Ascending aorta (tissue), 2 donors: ENCODE measurements at regions not wholly inside any gene's neighbourhood (a gene's known extent, or its start where the extent isn't known, plus 50 kb on each side); places are given as distances from the start of the nearest gene placed in this dataset.

ENCODE experiments used
- DNase-seq, 2 donors: peaks; one replicate each; pipeline ENCODE4 v3.0.0-alpha.2; 2019; ENCODE audit warnings: low spot score in 2 of 2
- H3K27ac ChIP-seq, 2 donors: fragments of 200-600 bp; sonication (generic); one replicate each; pipeline ENCODE4 v1.5.1; 2016 to 2017; ENCODE audit warnings: mild to moderate bottlenecking in 1 of 2
- H3K27me3 ChIP-seq: fragments of 200-600 bp; sonication (generic); one replicate; pipeline ENCODE4 v1.5.1; 2017
- H3K36me3 ChIP-seq, 2 donors: fragments of 200-600 bp; sonication (generic); one replicate each; pipeline ENCODE4 v1.5.1; 2016
- H3K4me1 ChIP-seq, 2 donors: fragments of 200-600 bp; sonication (generic); one replicate each; pipeline ENCODE4 v1.5.1; 2016 to 2017; ENCODE audit warnings: mild to moderate bottlenecking in 1 of 2
- H3K4me3 ChIP-seq, 2 donors: fragments of 200-600 bp; sonication (generic); one replicate each; pipeline ENCODE4 v1.5.1; 2016 to 2017; ENCODE audit warnings: mild to moderate bottlenecking in 1 of 2
- H3K9me3 ChIP-seq, 2 donors: fragments of 200-600 bp; sonication (generic); one replicate each; pipeline ENCODE4 v1.5.1; 2016
- intact Hi-C: fragments of 100-400 bp; cut with DNase I; formaldehyde crosslinking; loops from one replicate; pipeline ENCODE4 v1.15.1; 2023
- TF ChIP-seq, protein P1 (sequence below), 3 experiments: fragments of 200-600 bp in 2 of 3; fragments of 450-650 bp in 1 of 3; sonication (generic) in 2 of 3; IDR thresholded peaks; one replicate each; pipeline ENCODE4 v1.5.1; 2016 to 2019; ENCODE audit warnings: antibody characterized with exemption in 3 of 3, mild to moderate bottlenecking in 1 of 3, moderate library complexity in 1 of 3

GRCh38 chr2:147173189-147173581, 671.6 kb upstream of the ACVR2A start:
- TF ChIP-seq, protein P1, sequence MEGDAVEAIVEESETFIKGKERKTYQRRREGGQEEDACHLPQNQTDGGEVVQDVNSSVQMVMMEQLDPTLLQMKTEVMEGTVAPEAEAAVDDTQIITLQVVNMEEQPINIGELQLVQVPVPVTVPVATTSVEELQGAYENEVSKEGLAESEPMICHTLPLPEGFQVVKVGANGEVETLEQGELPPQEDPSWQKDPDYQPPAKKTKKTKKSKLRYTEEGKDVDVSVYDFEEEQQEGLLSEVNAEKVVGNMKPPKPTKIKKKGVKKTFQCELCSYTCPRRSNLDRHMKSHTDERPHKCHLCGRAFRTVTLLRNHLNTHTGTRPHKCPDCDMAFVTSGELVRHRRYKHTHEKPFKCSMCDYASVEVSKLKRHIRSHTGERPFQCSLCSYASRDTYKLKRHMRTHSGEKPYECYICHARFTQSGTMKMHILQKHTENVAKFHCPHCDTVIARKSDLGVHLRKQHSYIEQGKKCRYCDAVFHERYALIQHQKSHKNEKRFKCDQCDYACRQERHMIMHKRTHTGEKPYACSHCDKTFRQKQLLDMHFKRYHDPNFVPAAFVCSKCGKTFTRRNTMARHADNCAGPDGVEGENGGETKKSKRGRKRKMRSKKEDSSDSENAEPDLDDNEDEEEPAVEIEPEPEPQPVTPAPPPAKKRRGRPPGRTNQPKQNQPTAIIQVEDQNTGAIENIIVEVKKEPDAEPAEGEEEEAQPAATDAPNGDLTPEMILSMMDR (IDR thresholded peaks at IDR 0.05): no peak
- Histone ChIP-seq H3K9me3 (no peaks in the 10 kb centered on the region), H3K4me3 (no peak overlapping the region), H3K4me1 (no peaks in the 10 kb centered on the region), H3K36me3 (no peaks in the 10 kb centered on the region), H3K27me3 (no peaks in the 10 kb centered on the region), H3K27ac (no peak overlapping the region)
- DNase-seq: no peak
- intact Hi-C loops: no loop called here

DNA sequence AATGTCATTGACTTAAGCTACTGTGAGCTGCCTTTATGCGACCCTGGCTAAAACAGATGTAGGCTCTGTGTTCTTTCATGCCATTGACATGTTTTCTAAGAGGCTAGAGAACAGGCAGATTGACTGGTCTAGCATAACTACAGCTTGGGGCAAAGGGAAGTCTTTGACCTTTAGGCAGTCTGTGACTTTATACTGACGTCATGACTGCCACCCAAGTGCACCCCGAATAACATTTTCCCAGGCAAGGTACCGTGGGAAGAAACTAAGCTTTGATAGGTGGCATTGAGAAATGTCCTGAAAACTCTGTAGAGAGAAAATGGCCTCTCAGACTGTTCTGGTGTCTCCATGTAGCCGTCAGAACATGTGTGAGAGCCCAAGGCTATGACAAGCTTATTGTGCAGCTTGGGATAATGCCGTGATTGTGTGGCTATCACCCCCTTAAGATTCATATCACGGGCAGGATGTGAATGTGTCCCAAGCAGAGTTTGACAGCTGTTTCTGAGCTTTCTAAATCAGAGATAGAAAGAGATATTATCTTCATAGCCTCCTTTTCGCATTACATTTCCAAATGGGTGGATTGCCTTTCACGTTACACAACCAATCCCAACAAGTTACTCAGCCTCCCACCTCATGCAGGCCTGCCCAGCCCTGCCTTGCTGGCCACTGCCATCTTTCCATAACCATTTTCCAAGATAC, 672.2 kb upstream of the ACVR2A start:
- H3K4me1 ChIP-seq: no peaks in the 10 kb centered on the region
- no peak for DNase-seq
- no peaks in the 10 kb centered on the region for H3K9me3 ChIP-seq
- no peak overlapping the region for H3K4me3 ChIP-seq
- H3K36me3 ChIP-seq: no peaks in the 10 kb centered on the region
- no peak overlapping the region for H3K27ac ChIP-seq
- no peaks in the 10 kb centered on the region for H3K27me3 ChIP-seq
- TF ChIP-seq, protein P1 (IDR thresholded peaks at IDR 0.05): no peak
- intact Hi-C loops: no loop called here

DNA sequence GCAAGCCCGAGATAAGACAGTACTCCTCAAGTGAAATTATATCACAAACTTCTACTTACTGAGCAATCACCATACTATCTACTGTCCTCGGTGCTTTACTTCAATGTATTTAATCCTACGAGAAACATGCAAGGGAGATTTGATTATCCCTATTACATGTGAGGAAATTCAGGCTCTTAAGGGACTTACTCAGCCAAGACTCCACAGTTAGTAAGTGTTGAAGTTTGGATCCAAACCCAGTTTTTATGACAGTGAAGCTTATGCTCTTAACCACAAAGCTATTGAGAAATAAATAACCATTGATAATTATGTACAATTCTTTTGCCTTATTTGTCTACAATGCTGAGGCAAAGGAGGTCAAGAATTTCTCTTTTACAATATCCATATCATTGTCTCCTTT, 672.9 kb upstream of the ACVR2A start:
- Histone ChIP-seq H3K27ac (no peak overlapping the region), H3K4me1 (no peaks in the 10 kb centered on the region), H3K36me3 (no peaks in the 10 kb centered on the region), H3K27me3 (no peaks in the 10 kb centered on the region), H3K4me3 (no peak overlapping the region), H3K9me3 (no peaks in the 10 kb centered on the region)
- no peak for DNase-seq
- intact Hi-C loops: no loop called here
- TF ChIP-seq, protein P1 (IDR thresholded peaks at IDR 0.05): no peak

- Histone ChIP-seq H3K9me3 (no peaks in the 10 kb centered on the region), H3K36me3 (no peaks in the 10 kb centered on the region), H3K4me3 (no peak overlapping the region), H3K4me1 (no peaks in the 10 kb centered on the region), H3K27ac (no peak overlapping the region), H3K27me3 (no peaks in the 10 kb centered on the region)
- TF ChIP-seq, protein P1 (IDR thresholded peaks at IDR 0.05): no peak
- no peak for DNase-seq
- intact Hi-C loops: no loop called here
Measured at GRCh38 chr2:147170932-147171331, 673.9 kb upstream of the ACVR2A start.

DNA sequence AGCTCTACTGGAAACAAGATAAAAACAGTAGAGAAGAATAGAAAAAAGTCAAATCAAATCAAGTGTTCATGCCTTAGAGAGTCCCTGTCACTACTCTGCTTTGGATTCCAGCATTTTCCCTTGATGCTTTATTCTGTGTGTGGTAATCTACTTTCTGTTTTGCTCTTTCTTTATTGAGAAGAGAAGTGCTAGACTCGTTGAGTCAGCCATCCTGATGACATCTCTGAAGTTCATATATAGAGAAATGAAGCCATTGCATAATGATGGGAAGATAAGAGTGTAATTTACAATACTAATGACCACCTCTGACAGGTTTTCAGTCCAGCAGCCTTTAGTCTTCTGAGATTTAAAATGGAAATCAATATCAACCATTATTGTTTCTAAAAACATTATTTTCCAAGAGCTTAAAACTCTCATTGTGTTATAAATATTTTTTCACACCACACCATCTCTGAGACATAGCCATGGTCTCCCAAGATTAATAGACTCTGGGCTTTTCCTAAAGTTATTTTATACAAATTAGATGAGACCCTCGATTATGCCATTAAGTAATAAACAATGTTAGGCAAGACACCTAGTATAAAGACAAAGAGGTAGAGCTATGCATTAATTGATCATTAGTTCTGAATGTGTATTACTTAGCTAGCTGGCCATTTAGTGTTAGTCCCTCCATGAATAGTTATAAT, 679.0 kb upstream of the ACVR2A start:
- intact Hi-C loops: no loop called here
- Histone ChIP-seq H3K4me1 (no peaks in the 10 kb centered on the region), H3K27ac (no peak overlapping the region), H3K36me3 (no peaks in the 10 kb centered on the region), H3K9me3 (no peaks in the 10 kb centered on the region), H3K27me3 (no peaks in the 10 kb centered on the region), H3K4me3 (no peak overlapping the region)
- DNase-seq: no peak
- TF ChIP-seq, protein P1 (IDR thresholded peaks at IDR 0.05): no peak
